Suprapubic skin (tissue), 3 donors: ENCODE measurements at regions not wholly inside any gene's neighbourhood (a gene's known extent, or its start where the extent isn't known, plus 50 kb on each side); places are given as distances from the start of the nearest gene placed in this dataset.

Experiments used
- CTCF ChIP-seq, 2 donors: fragments of 200-600 bp in 1 of 2; fragments of 450-650 bp in 1 of 2; sonication (generic) in 1 of 2; IDR thresholded peaks; one replicate each; pipeline ENCODE4 v1.5.1; 2016 to 2019; ENCODE audit warnings: antibody characterized with exemption in 2 of 2, mild to moderate bottlenecking in 1 of 2, moderate library complexity in 1 of 2
- POLR2A ChIP-seq, 2 donors: fragments of 450-650 bp; IDR thresholded peaks; one replicate each; pipeline ENCODE4 v1.6.1; 2017; ENCODE audit warnings: antibody characterized with exemption in 2 of 2, mild to moderate bottlenecking in 2 of 2, moderate library complexity in 2 of 2

- TF ChIP-seq CTCF (IDR thresholded peaks at IDR 0.05) (no peak), POLR2A (IDR thresholded peaks at IDR 0.05) (no peak)
These were observed 2380.4 kb downstream of the MAT2B start for GRCh38 chr5:165885623-165886350.
